KMS-11 (cell line): ENCODE measurements at regions not wholly inside any gene's neighbourhood (a gene's known extent, or its start where the extent isn't known, plus 50 kb on each side); places are given as distances from the start of the nearest gene placed in this dataset.

Experiments used
- H2AFZ ChIP-seq: fragments of 200-600 bp; sonication (generic); 2 replicates; pipeline ENCODE4 v1.6.1; 2016; ENCODE audit warnings: antibody characterized with exemption, mixed run types, low read depth
- H3K27ac ChIP-seq: fragments of 200-600 bp; sonication (generic); 2 replicates; pipeline ENCODE4 v1.6.1; 2016; ENCODE audit warnings: mild to moderate bottlenecking, mixed run types
- H3K27me3 ChIP-seq: fragments of 200-600 bp; sonication (generic); 2 replicates; pipeline ENCODE4 v1.6.1; 2017; ENCODE audit warnings: mild to moderate bottlenecking, low read depth, mixed run types, moderate library complexity; ENCODE audit not compliant: insufficient read depth
- H3K36me3 ChIP-seq: fragments of 200-600 bp; sonication (generic); 2 replicates; pipeline ENCODE4 v1.6.1; 2017; ENCODE audit warnings: mild to moderate bottlenecking, mixed run types; ENCODE audit not compliant: insufficient read depth
- H3K4me1 ChIP-seq: fragments of 200-600 bp; sonication (generic); 2 replicates; pipeline ENCODE4 v1.6.1; 2016; ENCODE audit warnings: mild to moderate bottlenecking, low read depth, mixed run types; ENCODE audit not compliant: poor library complexity, severe bottlenecking
- H3K4me2 ChIP-seq: fragments of 200-600 bp; sonication (generic); 2 replicates; pipeline ENCODE4 v1.7.0; 2016; ENCODE audit warnings: mild to moderate bottlenecking, mixed run types
- H3K4me3 ChIP-seq: fragments of 200-600 bp; sonication (generic); IDR thresholded peaks from 2 replicates; pipeline ENCODE4 v1.6.1; 2017; ENCODE audit warnings: low read depth, low read length, mixed read lengths; ENCODE audit not compliant: insufficient read depth
- H3K79me2 ChIP-seq: fragments of 200-600 bp; sonication (generic); 2 replicates; pipeline ENCODE4 v1.6.1; 2016; ENCODE audit warnings: low read depth, mixed run types; ENCODE audit not compliant: insufficient read depth
- H3K9ac ChIP-seq: fragments of 200-600 bp; sonication (generic); 2 replicates; pipeline ENCODE4 v1.6.1; 2016; ENCODE audit warnings: mild to moderate bottlenecking, mixed run types
- H4K20me1 ChIP-seq: fragments of 200-600 bp; sonication (generic); 2 replicates; pipeline ENCODE4 v1.6.1; 2016; ENCODE audit warnings: mild to moderate bottlenecking, mixed run types; ENCODE audit not compliant: insufficient read depth
- TF ChIP-seq, protein P1 (sequence below): fragments of 200-600 bp; sonication (generic); conservative IDR thresholded peaks from 2 replicates; pipeline ENCODE4 v1.6.1; 2017; ENCODE audit warnings: low read depth, mild to moderate bottlenecking, antibody characterized with exemption, low read length, moderate library complexity, mixed read lengths

DNA sequence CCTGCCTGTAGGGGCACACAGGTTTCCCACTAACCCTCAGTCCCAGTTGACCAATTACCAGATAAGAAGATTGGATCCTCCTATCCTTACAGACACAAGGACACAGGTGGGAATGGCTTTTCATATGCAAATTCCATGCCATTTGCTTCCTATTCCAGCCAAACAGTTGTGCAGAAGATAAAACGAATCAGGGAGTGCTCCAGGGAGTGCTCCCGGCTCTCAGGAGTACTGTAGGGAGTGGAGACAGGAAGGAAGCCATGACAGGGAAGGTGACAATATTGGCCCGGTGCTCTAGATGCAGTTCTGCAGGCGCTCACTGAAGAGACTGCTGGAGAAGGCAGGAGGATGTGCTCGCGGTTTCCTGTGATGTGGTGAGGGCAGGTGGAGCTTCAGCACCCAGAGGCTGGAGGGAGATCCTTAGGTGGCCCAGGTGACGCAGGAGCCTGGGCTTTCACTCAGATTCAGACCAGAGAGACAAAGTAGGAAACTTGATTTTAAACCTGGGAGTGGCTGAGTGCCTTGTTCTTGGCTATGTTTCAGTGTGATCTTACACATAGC is 260.0 kb downstream of the AUH start:
- Histone ChIP-seq H3K4me2 (peak overlapping the region; percentile 76), H3K4me1 (peaks cover 75% of the 10 kb centered on the region), H3K9ac (peak overlapping the region; percentile 50; the same call in 1 of the 2 replicates)

DNA sequence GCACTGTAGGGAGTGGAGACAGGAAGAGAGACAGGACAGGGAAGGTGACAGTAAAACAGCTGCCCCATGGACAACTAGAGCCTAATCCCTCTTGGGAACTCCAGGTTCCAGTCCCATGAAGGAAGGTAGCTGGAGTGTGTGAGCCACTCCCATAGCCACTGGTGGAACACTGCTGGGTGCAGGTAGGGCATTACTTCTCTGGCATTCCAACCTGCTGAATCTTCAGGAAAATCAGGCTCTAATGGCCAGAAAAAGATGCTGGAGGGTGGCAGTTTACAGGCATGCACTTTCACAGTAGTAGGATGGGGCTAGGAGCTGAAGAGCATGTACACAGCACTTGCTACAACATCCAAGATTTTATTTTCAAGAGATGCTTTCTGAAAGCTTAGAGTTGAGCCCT is 259.4 kb downstream of the AUH start:
- peak overlapping the region; percentile 80 for H3K27ac ChIP-seq
- H3K9ac ChIP-seq: no peak overlapping the region
- peaks cover 75% of the 10 kb centered on the region for H3K4me1 ChIP-seq
- H3K36me3 ChIP-seq: no peaks in the 10 kb centered on the region; the same call in 1 of the 2 replicates
- no peaks in the 10 kb centered on the region for H4K20me1 ChIP-seq
- TF ChIP-seq, protein P1, sequence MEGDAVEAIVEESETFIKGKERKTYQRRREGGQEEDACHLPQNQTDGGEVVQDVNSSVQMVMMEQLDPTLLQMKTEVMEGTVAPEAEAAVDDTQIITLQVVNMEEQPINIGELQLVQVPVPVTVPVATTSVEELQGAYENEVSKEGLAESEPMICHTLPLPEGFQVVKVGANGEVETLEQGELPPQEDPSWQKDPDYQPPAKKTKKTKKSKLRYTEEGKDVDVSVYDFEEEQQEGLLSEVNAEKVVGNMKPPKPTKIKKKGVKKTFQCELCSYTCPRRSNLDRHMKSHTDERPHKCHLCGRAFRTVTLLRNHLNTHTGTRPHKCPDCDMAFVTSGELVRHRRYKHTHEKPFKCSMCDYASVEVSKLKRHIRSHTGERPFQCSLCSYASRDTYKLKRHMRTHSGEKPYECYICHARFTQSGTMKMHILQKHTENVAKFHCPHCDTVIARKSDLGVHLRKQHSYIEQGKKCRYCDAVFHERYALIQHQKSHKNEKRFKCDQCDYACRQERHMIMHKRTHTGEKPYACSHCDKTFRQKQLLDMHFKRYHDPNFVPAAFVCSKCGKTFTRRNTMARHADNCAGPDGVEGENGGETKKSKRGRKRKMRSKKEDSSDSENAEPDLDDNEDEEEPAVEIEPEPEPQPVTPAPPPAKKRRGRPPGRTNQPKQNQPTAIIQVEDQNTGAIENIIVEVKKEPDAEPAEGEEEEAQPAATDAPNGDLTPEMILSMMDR: no peak
- H3K79me2 ChIP-seq: no peaks in the 10 kb centered on the region
- H3K4me2 ChIP-seq: peak overlapping the region; percentile 76
- H3K27me3 ChIP-seq: no peaks in the 10 kb centered on the region
- H3K4me3 ChIP-seq: no peak overlapping the region
- H2AFZ ChIP-seq: no peak overlapping the region

More for the DNA sequence above, 260.0 kb downstream of the AUH start:
- peak overlapping the region; percentile 80 for H3K27ac ChIP-seq
- H2AFZ ChIP-seq: no peak overlapping the region
- no peaks in the 10 kb centered on the region for H3K27me3 ChIP-seq
- no peak overlapping the region for H3K4me3 ChIP-seq
- TF ChIP-seq, protein P1: no peak
- H4K20me1 ChIP-seq: no peaks in the 10 kb centered on the region
- no peaks in the 10 kb centered on the region; the same call in 1 of the 2 replicates for H3K36me3 ChIP-seq
- H3K79me2 ChIP-seq: no peaks in the 10 kb centered on the region

DNA sequence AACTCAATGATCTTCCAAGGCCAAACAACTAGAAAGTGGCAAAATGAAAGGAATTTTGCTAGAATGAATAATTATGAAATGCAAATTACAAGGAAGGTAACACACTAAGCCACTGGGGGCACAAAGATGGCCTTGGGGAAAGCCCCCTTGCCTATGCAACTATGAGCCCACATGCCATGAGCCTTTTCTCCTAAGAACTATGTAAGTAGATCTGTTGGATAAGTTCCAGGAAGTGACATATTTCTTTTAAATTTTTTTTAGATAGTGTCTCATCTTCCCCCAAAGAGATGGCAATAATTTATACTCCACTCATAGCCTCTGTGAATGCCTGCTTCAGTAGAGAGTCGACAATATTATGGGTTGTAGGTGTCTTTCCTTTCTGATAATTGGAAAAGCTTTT is 257.8 kb downstream of the AUH start:
- H4K20me1 ChIP-seq: no peaks in the 10 kb centered on the region
- H3K27ac ChIP-seq: no peak overlapping the region; the same call in 1 of the 2 replicates
- H3K4me3 ChIP-seq: no peak overlapping the region
- H3K9ac ChIP-seq: no peak overlapping the region
- H3K79me2 ChIP-seq: no peaks in the 10 kb centered on the region
- no peak overlapping the region for H3K4me2 ChIP-seq
- peaks cover 65% of the 10 kb centered on the region for H3K4me1 ChIP-seq
- TF ChIP-seq, protein P1: no peak
- H3K27me3 ChIP-seq: no peaks in the 10 kb centered on the region
- H3K36me3 ChIP-seq: no peaks in the 10 kb centered on the region; the same call in 1 of the 2 replicates
- H2AFZ ChIP-seq: no peak overlapping the region

DNA sequence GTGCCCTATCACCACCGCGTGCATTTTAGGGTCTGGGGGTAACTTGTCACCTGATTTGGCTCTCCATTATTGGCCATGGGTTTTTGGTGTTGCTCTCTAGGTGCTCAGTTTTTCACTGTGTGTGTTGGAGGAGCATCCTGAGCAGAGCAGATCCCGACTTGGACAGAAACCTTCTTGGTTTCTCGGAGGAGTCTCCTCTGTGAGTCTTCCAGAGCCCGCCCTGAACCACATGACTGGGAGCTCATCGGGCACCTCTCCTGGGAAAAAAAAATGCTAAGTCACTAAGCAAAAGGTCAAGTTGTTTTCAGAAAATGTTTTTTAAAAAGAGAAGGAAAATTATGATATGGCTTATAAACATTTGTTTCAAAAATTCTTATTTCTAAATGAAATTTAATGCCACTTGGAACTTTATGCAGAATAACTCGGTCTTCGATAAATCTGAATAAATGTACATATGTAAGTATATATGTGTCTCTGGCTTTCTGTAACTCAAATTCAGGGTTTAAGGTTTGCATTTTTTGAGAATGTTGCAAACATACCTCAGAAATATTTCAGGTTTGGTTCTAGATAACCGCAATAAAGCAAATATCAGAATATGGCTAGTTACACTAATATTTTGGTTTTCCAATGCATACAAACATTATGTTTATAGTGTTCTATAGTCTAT is 255.2 kb downstream of the AUH start:
- Histone ChIP-seq H3K4me2 (no peak overlapping the region), H3K9ac (no peak overlapping the region), H3K4me3 (no peak overlapping the region), H3K79me2 (peaks cover 5% of the 10 kb centered on the region; the same call in 1 of the 2 replicates), H3K4me1 (peaks cover 39% of the 10 kb centered on the region), H3K27ac (no peak overlapping the region), H2AFZ (no peak overlapping the region), H3K27me3 (no peaks in the 10 kb centered on the region), H3K36me3 (peaks cover 4% of the 10 kb centered on the region; the same call in 1 of the 2 replicates), H4K20me1 (no peaks in the 10 kb centered on the region)
- TF ChIP-seq, protein P1: no peak
